Testis (tissue), 2 donors: ENCODE measurements at regions not wholly inside any gene's neighbourhood (a gene's known extent, or its start where the extent isn't known, plus 50 kb on each side); places are given as distances from the start of the nearest gene placed in this dataset.
A peak's percentile ranks its signal among the peaks of the same experiment; 100 is the strongest.

Experiments
- DNase-seq: peaks from one replicate; pipeline ENCODE4 v3.0.0-alpha.2; 2019
- H3K27ac ChIP-seq, 2 donors: fragments of 200-600 bp; sonication (generic); one replicate each; pipeline ENCODE4 v1.5.1; 2019
- H3K27me3 ChIP-seq: fragments of 200-600 bp; sonication (generic); one replicate; pipeline ENCODE4 v1.5.1; 2019
- H3K36me3 ChIP-seq: fragments of 200-600 bp; sonication (generic); one replicate; pipeline ENCODE4 v1.5.1; 2017; ENCODE audit warnings: low read depth; ENCODE audit errors: missing control alignments
- H3K4me1 ChIP-seq: fragments of 200-600 bp; sonication (generic); one replicate; pipeline ENCODE4 v1.5.1; 2019
- H3K4me3 ChIP-seq, 2 donors: fragments of 200-600 bp; sonication (generic); one replicate each; pipeline ENCODE4 v1.5.1; 2017 to 2019
- H3K9me3 ChIP-seq: fragments of 200-600 bp; sonication (generic); one replicate; pipeline ENCODE4 v1.5.1; 2017
- CTCF ChIP-seq, 3 experiments: fragments of 450-650 bp in 2 of 3; fragments of 200-600 bp in 1 of 3; sonication (generic) in 1 of 3; IDR thresholded peaks; one replicate each; pipeline ENCODE4 v1.5.1; 2016 to 2019; ENCODE audit warnings: antibody characterized with exemption in 3 of 3, mild to moderate bottlenecking in 2 of 3, moderate library complexity in 1 of 3
- POLR2A ChIP-seq: fragments of 450-650 bp; IDR thresholded peaks from one replicate; pipeline ENCODE4 v1.6.1; 2017; ENCODE audit warnings: antibody characterized with exemption, mild to moderate bottlenecking, moderate library complexity
- WGBS, 2 donors: methylation state at CpG; one replicate each; pipeline ENCODE4 v1.1.5; 2018; 5-methylcytosine and 5-hydroxymethylcytosine counted together
- intact Hi-C: fragments of 100-400 bp; cut with DNase I; formaldehyde crosslinking; loops from one replicate; pipeline ENCODE4 v1.15.1; 2023; ENCODE audit warnings: low total_unique reads

GRCh38 chr5:72721844-72722243, 94.6 kb upstream of the TNPO1 start:
- 64 to 76% methylated on average over 2 of the region's 2 CpGs for WGBS, 2 donors
- Histone ChIP-seq H3K27me3 (no peaks in the 10 kb centered on the region), H3K27ac (no peak overlapping the region), H3K36me3 (no peaks in the 10 kb centered on the region), H3K4me3 (no peak overlapping the region), H3K4me1 (no peaks in the 10 kb centered on the region), H3K9me3 (no peaks in the 10 kb centered on the region)
- no peak for DNase-seq
- TF ChIP-seq POLR2A = no peak
- TF ChIP-seq CTCF (IDR thresholded peaks at IDR 0.05) = no peak
- intact Hi-C loops = no loop called here

GRCh38 chr5:72720205-72720604, 96.3 kb upstream of the TNPO1 start:
- TF ChIP-seq POLR2A = no peak
- no peak for TF ChIP-seq CTCF (IDR thresholded peaks at IDR 0.05)
- Histone ChIP-seq H3K4me1 (no peaks in the 10 kb centered on the region), H3K27ac (no peak overlapping the region), H3K36me3 (no peaks in the 10 kb centered on the region), H3K9me3 (no peaks in the 10 kb centered on the region), H3K27me3 (no peaks in the 10 kb centered on the region), H3K4me3 (peak overlapping the region in 1 of 2 donors; percentile 3)
- intact Hi-C loops = no loop called here
- 27 to 36% methylated on average over 4 of the region's 4 CpGs for WGBS, 2 donors
- no peak for DNase-seq

- intact Hi-C loops = no loop called here
- Histone ChIP-seq H3K4me1 (no peaks in the 10 kb centered on the region), H3K27ac (no peak overlapping the region), H3K4me3 (no peak overlapping the region), H3K27me3 (no peaks in the 10 kb centered on the region), H3K9me3 (no peaks in the 10 kb centered on the region), H3K36me3 (no peaks in the 10 kb centered on the region)
- TF ChIP-seq CTCF (IDR thresholded peaks at IDR 0.05) = no peak
- no peak for TF ChIP-seq POLR2A
- WGBS, 2 donors = 93 to 100% methylated on average over 2 of the region's 2 CpGs
- no peak for DNase-seq
Observed at GRCh38 chr5:72711351-72711750, 105.1 kb upstream of the TNPO1 start.

- WGBS, 2 donors = 97 to 100% methylated on average over 1 of the region's 1 CpG
- Histone ChIP-seq H3K9me3 (no peaks in the 10 kb centered on the region), H3K27me3 (no peaks in the 10 kb centered on the region), H3K27ac (no peak overlapping the region), H3K4me1 (no peaks in the 10 kb centered on the region), H3K36me3 (no peaks in the 10 kb centered on the region), H3K4me3 (no peak overlapping the region)
- TF ChIP-seq CTCF (IDR thresholded peaks at IDR 0.05) (no peak), POLR2A (no peak)
- DNase-seq = no peak
- intact Hi-C loops = no loop called here
Observed at GRCh38 chr5:72709341-72709740, 107.1 kb upstream of the TNPO1 start.

GRCh38 chr5:72705178-72705577, 111.3 kb upstream of the TNPO1 start:
- H3K36me3 ChIP-seq = no peaks in the 10 kb centered on the region
- H3K9me3 ChIP-seq = no peaks in the 10 kb centered on the region
- 86 to 93% methylated on average over 1 of the region's 1 CpG for WGBS, 2 donors
- intact Hi-C loops = no loop called here
- TF ChIP-seq POLR2A (no peak), CTCF (IDR thresholded peaks at IDR 0.05) (no peak)
- no peak overlapping the region for H3K4me3 ChIP-seq
- no peak overlapping the region for H3K27ac ChIP-seq
- H3K27me3 ChIP-seq = no peaks in the 10 kb centered on the region
- no peaks in the 10 kb centered on the region for H3K4me1 ChIP-seq
- DNase-seq = no peak
